Medulla oblongata (tissue), 1 donor: ENCODE measurements at regions not wholly inside any gene's neighbourhood (a gene's known extent, or its start where the extent isn't known, plus 50 kb on each side); places are given as distances from the start of the nearest gene placed in this dataset.

Source experiments
- DNase-seq: peaks from one replicate; pipeline ENCODE4 v3.0.0-alpha.2; 2015; ENCODE audit errors: extremely low spot score

DNA sequence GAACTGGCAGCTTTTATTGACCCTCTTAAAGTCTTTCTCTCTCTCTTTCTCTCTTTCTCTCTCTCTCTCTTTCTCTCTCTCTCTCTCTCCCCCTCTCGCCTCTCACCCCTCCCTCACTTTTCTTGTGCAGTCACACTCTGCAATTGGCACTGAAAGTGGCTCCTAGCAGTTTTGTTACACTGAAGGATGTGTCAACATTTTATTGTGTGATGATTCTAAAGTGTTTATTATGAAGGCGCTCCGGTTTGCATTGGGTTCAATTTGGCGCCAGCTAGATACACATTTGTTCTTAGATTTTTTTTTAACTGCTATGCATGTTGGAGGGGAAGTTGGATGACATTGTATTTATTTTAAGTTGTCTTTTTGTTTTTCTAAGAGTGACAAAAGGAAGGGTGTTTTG is 64.0 kb upstream of the CHRM3 start:
- no peak for DNase-seq

DNA sequence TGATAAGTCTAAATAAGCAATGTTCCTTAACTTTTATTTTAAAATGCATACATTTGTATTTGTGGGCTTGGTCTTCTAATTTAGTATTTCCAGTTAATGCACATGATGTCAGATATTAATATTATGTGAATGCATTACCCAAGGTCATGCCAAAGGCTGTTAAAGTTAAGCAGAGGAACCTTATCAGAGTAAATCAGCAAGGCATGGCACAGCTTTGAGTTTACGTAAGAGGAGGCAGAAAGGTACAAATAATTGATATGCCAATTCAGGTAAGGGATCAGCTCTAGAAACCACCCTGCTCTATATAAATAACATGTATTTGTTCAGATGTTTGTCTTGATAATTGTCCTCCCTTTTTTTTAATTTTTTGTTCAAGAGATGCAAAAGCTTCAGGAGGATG is 64.5 kb upstream of the CHRM3 start:
- no peak for DNase-seq

DNA sequence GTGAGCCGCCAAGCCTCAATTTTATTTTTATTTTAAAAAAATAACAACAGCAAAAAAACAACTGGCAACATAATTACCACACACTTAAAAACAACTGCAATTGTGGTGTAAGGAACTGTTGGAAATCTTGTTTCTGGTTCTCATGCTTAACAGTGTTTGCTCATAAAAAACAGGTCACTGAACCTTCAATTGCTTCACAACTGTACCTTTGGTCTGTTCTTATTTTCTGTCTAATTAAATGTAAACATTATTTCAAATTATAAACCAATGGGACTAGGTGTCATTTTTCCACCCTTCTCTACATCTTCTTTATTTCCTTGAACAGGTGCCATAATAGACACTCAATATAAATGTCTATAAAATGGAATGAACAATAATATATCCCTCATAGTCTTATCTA is 68.4 kb upstream of the CHRM3 start:
- no peak for DNase-seq

DNA sequence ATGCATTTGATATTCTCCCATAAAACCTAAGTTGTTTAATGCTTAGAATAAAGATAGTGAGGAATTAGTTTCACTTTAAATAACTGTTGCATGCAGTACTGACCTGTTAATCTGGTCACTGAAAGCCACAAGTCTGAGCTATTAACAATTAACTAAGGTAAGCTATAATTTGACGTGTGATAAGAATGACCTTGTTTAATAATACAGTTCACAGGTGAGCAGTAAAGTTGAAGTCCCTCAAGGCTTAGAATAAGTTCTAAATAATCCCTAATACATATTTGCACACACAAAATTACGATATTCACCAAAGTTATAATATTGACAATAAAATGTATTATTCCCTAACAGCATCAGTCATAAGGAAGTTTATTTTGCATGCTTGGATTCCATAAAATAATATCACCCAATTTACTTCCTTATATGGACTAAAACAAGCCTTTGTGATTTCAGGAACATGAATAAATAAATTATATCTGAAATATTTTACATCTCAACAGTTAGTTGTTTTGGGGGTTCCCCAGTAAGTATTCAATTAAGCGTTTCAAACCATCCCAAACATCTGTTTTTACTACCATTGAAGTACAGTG is 70.6 kb upstream of the CHRM3 start:
- no peak for DNase-seq

DNA sequence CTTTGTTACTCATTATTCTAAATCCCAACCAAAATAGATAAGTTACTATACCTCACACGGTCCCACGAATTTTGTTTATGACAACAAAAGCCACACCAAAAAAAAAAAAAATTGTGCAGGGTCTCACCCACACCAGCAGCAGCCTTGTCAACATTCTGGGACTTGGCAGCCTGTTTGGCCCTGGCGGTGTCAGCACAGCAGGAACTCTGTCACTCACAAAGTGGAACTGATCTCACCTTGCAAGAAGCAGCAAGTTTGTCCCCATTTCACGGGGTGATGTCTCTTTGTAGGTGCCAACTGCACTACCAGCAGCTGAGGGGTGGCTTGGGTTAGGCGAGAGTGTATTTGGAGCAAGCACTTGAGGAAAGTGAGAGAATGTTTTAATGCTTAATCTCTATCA is 75.0 kb upstream of the CHRM3 start:
- DNase-seq = no peak

DNA sequence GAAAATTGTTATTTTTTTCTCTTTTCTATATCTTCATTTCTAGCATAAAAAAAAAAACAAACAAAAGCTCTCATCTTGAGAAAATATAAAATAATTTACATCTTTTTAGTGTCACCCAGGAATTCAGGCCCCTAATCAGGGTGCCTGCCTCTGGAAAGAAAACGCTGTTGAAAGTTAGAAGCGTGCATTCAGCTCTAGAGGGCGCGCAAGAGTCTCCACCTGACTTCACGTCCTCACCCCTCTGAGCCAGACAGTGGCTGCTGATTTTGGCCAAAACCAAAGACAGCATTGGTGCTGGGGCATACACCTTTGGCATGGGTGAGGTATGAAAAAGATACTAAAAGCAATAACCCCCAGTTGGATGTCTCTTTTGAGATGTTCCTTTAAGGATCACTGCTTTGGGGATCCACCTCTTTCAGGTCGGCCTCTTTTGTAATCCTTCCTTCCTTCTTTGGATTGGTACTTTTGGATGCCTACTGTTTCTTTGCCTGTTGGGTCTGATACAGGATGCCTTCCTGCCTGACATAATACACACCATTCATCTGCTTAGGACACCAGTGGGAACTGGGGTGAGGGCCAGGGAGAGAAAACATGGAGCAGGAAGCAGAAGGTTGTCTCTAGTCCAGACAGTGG is 77.6 kb upstream of the CHRM3 start:
- DNase-seq = peak; percentile 6

DNA sequence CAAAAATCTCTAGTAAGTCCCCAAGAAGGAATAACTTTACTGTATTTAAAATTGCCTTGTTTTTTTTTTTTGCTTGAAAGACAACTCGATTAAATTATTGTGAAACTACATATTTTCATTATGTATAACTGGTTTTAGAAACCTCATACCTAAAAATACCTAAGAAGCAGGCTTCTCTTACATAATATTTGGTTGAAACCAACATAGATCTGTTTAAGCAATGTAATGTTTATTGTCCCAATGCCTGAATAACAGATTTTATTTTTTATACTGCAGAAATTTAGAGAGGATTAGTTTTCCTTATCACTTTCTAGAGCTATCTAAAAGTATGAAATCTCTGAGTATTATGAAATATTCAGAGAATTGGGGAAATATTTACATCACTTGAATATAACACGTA is 78.5 kb upstream of the CHRM3 start:
- no peak for DNase-seq

DNA sequence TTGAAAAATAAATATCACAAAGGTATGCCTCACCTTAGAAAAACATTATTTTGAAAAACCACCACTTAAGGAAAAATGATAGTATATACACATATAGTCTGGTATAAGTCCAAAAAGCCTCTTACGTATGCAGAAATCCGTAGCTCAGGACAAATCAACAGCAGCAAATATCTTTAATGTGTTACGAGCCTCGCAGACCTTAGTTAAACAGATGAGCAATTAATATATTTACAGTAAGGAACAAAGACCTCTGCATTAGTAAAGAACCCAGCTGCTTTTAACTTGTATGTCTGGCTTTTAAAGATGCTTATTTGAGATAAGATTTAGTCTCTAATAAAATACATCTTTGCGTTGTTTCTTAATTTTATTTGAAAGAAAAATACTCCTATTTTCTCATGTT is 79.9 kb upstream of the CHRM3 start:
- DNase-seq = no peak

DNA sequence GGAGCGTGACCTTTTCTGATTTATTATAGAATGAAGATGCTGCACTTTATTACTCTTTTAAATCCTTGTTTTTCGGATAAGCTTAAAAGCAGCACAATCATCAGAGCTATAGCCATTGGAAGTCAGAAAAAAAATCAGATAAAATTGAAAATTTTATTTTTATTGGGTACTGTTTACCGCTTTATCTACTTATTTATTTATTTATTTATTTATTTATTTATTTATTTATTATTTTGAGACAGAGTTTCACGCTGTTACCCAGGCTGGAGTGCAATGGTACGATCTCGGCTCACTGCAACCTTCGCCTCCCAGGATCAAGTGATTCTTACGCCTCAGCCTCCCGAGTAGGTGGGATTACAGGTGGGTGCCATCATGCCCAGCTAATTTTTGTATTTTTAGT is 83.1 kb upstream of the CHRM3 start:
- DNase-seq = no peak

DNA sequence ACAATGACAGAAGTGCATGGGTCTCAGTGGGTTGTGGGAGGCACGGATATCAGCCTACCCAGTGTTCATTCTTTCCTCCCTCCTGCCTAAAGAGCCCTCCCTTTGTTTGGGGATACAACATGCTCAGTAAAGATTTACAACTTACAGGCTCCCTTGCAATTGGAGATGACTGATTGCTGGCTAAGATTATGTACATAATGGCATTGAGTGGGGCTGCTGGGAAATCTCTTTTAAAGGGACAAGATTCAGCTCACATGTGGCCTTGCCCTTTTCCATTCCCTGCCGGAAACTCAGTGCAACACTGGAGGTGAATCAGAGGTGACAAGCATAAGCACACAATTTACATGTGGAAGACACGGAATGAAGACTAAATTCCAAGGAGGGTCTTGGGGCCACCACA is 83.7 kb upstream of the CHRM3 start:
- no peak for DNase-seq

DNA sequence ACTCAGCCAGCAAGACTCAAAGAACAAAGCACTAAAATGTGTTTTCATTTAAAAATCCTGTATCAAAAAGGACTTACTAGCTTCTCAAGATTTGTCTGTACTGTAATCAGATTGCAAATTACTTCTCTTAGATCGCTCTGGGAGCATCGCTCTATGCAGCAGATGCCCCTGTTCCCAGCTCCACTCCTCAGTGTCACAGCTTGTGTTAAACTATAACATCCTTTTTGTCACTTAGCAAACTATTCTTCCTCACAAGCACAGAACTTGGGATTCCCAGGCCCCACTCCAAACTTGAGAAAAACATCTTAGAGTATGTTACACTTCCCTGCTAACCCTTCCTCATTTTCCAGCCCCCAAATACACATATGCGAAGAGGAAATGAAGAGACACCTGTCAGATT is 85.1 kb upstream of the CHRM3 start:
- no peak for DNase-seq

DNA sequence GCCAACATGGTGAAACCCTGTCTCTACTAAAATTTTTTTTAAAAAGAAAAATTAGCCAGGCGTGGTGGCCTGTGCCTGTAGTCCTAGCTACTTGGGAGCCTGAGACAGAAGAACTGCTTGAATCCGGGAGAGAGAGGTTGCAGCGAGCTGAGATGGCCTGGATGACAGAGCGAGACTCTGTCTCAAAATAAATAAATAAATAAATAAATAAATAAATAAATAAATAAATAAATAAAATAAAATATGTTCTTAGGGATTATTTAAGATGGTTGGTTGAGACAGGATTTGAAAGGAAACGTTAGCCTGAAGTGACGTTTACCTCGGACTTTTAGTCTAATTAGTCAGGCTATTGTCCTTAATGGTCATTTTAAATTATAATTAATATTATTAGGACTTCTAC is 88.5 kb upstream of the CHRM3 start:
- no peak for DNase-seq

DNA sequence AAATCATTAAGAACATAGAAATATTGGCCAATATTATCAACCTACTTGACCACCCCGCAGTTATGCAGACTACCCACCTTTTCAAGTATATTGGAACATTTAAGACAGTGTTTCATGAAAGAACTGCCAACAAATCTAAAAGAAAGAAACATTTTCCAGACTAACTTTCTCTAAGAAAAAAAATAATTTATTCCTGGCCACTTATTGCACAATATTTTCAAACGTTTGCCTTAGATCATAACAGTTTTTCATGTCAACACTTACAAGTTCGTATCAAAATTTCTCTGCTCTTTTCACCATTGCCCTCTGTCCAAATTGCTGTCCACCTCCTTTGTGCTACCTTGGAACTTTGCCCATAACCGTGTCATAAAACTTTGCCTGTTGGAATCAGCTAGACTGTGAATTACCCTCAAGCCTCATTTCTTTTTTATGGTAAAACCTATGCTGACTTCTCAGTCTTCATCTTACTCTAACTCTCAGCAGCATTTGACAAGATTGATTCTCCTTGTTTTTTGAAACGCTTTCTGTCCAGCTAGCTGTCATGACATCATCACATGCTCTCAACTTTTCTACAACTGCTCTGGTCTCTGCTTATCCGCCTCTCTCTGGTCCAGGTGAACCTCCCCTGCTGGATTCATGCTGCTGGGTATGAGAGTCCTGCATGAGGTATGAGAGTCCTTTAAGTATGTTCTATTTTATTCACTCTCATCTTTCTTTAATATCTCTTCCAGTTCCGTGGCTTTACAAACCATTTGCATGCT is 92.8 kb upstream of the CHRM3 start:
- no peak for DNase-seq

DNA sequence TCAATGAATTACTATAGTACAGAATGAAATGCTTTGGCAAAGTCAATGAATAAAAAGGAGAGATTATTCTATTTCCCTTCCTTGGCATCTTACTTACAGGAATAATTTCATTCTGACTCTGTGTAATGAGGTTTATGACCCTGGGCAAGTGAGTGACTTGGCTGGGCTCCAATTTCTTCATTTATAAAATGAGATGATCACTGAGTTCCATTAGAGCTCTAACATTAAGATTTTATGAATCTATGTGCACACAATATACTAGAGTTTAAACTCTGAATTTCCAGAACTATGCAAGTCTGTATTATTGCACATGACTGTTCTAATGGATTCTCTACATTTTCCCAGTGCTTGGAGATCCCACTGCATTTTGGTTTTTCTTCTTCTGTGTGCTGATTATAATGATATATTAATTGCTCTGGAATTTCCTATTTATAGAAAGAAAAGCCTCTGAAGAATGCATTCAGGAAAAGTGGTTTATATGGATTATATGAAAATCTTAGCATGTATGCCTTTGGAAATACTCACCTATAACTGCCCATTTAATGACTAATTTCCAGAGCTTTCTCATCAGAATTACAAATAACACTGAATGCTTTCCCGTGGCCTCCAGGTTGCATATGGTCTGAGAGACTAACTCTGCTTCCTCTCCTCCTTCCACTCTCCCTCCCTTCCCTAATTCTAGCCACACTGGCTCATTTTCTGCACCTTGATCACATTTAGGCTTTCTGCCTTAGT is 97.4 kb upstream of the CHRM3 start:
- DNase-seq = no peak

DNA sequence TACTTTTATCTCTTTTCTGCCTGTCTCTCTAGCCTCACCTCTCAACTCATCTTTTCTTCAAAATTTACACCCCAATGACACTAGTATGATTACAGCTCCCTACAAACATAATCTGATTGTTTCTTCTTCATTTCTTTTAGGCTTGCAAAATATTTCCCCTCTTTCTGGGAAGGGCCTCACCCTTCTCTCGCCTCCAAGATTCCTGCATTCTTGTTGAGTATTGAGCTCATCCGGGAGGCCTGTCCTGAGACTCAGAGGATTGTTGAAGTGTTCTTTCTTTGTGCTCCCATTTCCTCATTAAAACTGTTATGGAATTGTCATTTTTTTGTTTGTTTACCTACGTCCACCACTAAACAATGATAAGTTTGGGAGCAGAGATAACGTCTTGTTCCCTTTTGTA is 99.1 kb upstream of the CHRM3 start:
- no peak for DNase-seq

DNA sequence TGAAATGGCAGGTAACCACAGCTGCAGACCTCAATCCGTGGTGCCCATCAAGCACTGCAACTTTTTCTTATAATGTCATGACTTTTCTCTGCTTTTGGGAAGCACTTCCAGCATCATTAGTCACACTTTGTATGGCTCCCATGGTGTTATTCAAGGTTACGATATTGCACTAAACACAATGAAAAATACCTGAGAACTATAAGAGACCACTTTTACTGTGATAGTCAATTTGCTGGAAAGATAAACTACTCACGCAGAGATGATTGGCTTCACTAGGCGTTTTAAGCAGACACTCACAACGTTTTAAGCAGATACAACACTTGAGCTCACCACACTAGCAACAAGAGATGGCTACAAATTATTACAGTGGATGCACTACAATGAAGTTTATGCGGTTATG is 103.2 kb upstream of the CHRM3 start:
- no peak for DNase-seq

DNA sequence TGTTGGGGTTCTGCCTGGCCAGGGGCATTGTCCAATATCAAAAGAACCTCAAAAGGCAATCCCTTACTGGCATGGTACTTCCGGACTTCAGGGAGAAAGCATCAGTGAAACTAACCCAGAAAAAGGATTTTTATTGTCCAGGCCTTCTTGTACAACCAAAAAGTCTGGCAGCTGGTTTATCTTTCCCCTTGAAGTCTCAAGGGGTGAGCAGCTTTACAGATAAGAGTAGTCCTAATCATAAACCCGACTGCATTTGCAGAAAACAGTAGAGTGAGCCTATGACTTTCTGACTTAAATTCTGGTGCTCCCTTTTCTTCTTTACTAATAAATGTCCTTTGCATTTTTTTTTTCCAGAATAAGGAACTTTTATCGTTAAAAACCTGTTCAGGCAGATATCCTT is 104.0 kb upstream of the CHRM3 start:
- no peak for DNase-seq

DNA sequence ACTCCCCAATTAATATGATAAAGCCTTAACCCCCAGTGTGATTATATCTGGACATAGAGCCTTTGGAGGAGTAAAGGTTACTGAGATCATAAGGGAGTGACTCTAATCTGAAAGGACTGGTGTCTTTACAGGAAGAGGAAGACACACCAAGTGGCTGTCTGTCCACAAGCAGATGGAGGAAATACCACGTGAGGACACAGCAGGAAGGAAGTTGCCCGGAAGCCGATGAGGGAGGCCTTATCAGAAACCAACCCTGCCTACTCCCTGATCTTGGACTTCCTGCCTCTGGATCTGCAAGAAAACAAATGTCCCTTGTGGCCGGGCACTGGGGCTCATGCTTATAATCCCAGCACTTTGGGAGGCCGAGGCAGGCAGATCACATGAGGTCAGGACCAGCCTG is 110.3 kb upstream of the CHRM3 start:
- DNase-seq = no peak

DNA sequence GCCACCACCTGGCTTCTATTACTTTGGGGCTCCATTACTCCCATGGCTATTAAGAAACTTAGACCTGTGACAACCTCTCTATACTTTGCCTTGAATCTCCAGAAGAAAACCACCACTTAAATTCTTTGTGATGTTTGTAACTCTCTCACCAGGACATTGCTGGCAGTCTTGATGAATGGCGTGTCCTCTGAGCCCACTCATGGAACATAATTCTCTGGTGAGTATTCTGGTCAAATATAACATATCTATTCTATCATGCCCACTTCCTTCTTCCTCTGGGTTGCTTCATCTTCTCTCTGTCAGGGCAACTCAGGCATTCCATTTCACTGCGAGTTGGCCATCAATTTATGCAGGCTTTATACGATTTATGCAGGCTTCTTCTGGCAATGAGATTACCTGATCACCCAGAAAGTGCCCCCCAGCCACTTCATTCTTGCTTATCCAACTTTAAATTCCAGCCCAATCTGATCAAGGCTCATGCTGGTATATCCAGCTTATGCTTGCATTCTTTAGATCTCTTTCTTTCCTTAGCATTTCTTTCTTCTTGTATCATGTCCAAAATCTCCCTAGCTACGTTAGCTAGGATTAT is 112.0 kb upstream of the CHRM3 start:
- no peak for DNase-seq

DNA sequence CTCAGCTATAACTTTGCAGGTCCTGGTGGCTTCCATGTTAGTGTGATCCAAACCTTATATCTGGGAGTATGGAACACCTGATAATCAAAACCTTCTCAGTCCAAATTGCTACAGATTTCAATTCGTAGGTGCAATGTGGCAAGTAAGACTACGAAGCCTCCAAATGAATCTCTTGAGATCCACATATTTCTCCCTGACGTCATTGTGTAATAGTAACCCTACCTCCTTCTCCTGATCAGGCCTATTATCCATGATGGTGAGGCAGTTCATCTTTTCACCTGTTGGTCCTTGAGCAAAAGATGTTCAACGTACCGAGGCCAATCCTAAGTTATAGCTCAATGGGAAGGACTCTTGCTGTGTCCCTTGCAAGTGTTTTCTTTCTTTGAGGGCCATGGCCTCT is 115.9 kb upstream of the CHRM3 start:
- DNase-seq = no peak

DNA sequence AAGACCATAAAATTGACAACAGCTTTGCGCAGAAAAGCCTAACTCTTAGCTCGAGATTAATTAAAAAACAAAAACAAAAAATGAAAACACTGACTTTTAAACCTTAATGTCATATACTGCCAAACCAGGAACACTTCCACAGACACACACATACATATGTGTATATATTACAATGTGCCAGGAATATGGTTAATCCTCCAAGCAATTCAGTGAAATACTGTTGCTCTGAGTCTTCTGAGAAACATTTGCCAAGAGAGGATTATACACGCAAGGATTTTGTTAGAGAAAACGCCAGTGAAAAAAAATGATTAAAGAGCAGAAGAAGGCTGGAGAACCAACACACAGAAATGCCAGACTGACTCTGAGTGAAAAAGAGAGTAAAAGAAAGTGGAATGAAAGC is 116.7 kb upstream of the CHRM3 start:
- DNase-seq = no peak

DNA sequence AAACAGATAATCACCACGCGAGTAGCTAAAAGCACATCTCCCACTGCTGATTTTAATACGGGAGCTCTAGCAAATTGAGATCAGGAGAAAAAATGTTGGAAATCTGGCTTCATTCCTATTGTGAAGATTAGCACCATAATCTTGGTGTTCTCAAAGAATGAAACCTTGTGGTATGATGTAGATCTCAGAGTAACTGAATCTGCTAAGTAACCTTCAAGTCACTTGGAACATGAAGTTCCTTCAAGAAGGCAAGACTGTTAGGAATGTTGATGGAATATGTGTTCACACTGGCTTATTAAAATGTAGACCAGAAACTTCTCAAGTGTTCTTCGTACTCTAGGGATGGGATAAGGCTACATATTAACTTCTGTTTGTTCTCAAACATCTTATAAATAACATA is 117.4 kb upstream of the CHRM3 start:
- no peak for DNase-seq
